Left lung (tissue), 4 donors: ENCODE measurements at regions not wholly inside any gene's neighbourhood (a gene's known extent, or its start where the extent isn't known, plus 50 kb on each side); places are given as distances from the start of the nearest gene placed in this dataset.

ENCODE experiments used
- ATAC-seq: fragments of 200-7000 bp; cut with Tn5 transposase; one replicate; pipeline ENCODE4 v1.9.1; 2020; ENCODE audit warnings: moderate library complexity
- DNase-seq, 4 donors: peaks; one replicate each; pipeline ENCODE4 v3.0.0-alpha.2; 2013 to 2020
- H3K27ac ChIP-seq, 2 donors: fragments of 200-600 bp; sonication (generic) in 1 of 2; one replicate each; pipeline versions ENCODE4 v1.5.0 to v1.8.0; 2020 to 2021
- H3K27me3 ChIP-seq, 2 donors: fragments of 200-600 bp; sonication (generic) in 1 of 2; one replicate each; pipeline versions ENCODE4 v1.5.0 to v1.8.0; 2020 to 2021
- H3K36me3 ChIP-seq, 2 donors: fragments of 200-600 bp; sonication (generic) in 1 of 2; one replicate each; pipeline versions ENCODE4 v1.5.0 to v1.8.0; 2020 to 2021
- H3K4me1 ChIP-seq, 2 donors: fragments of 200-600 bp; one replicate each; pipeline ENCODE4 v1.8.0; 2021
- H3K4me3 ChIP-seq, 2 donors: fragments of 200-600 bp; sonication (generic) in 1 of 2; one replicate each; pipeline versions ENCODE4 v1.5.0 to v1.8.0; 2020 to 2021; ENCODE audit warnings: mild to moderate bottlenecking in 1 of 2
- H3K9me3 ChIP-seq, 2 donors: fragments of 200-600 bp; sonication (generic) in 1 of 2; one replicate each; pipeline versions ENCODE4 v1.5.0 to v1.8.0; 2020 to 2021
- CTCF ChIP-seq, 2 donors: fragments of 200-600 bp; sonication (generic) in 1 of 2; IDR thresholded peaks; one replicate each; pipeline versions ENCODE4 v1.5.0 to v1.8.0; 2021; ENCODE audit warnings: antibody characterized with exemption in 2 of 2
- intact Hi-C, 2 donors: fragments of 100-400 bp; cut with DNase I; formaldehyde crosslinking; loops; one replicate each; pipeline versions ENCODE4 v1.11.2 to v1.14.2; 2022
- donor health status: DM: no; HTN: yes; CAD: no.
- donor health status: DM: no; HTN: no; CAD: no.

GRCh38 chr6:112984899-112985298, 637.8 kb downstream of the RFPL4B start:
- ATAC-seq (no peak), DNase-seq (no peak)
- Histone ChIP-seq H3K27ac (no peak overlapping the region), H3K36me3 (no peaks in the 10 kb centered on the region), H3K27me3 (no peaks in the 10 kb centered on the region), H3K4me1 (no peaks in the 10 kb centered on the region), H3K4me3 (no peak overlapping the region), H3K9me3 (peaks cover 0 to 5% of the 10 kb centered on the region in 2 donors)
- TF ChIP-seq CTCF (IDR thresholded peaks at IDR 0.05) = no peak
- intact Hi-C loops = no loop called here

- no peak for ATAC-seq
- Histone ChIP-seq H3K4me1 (no peaks in the 10 kb centered on the region), H3K9me3 (peaks cover 0 to 5% of the 10 kb centered on the region in 2 donors), H3K27me3 (no peaks in the 10 kb centered on the region), H3K27ac (no peak overlapping the region), H3K36me3 (no peaks in the 10 kb centered on the region), H3K4me3 (no peak overlapping the region)
- TF ChIP-seq CTCF (IDR thresholded peaks at IDR 0.05) = no peak
- no peak for DNase-seq
- intact Hi-C loops = no loop called here
These were observed 639.2 kb downstream of the RFPL4B start for GRCh38 chr6:112986321-112986720.

- ATAC-seq (no peak), DNase-seq (no peak)
- Histone ChIP-seq H3K27me3 (no peaks in the 10 kb centered on the region), H3K36me3 (no peaks in the 10 kb centered on the region), H3K4me3 (no peak overlapping the region), H3K9me3 (peaks cover 0 to 5% of the 10 kb centered on the region in 2 donors), H3K4me1 (no peaks in the 10 kb centered on the region), H3K27ac (no peak overlapping the region)
- intact Hi-C loops = no loop called here
- TF ChIP-seq CTCF (IDR thresholded peaks at IDR 0.05) = no peak
These were observed 641.6 kb downstream of the RFPL4B start for GRCh38 chr6:112988748-112989147.

- Histone ChIP-seq H3K36me3 (no peaks in the 10 kb centered on the region), H3K9me3 (peaks cover 0 to 5% of the 10 kb centered on the region in 2 donors), H3K27me3 (no peaks in the 10 kb centered on the region), H3K4me1 (no peaks in the 10 kb centered on the region), H3K27ac (no peak overlapping the region), H3K4me3 (no peak overlapping the region)
- ATAC-seq (no peak), DNase-seq (no peak)
- no peak for TF ChIP-seq CTCF (IDR thresholded peaks at IDR 0.05)
- intact Hi-C loops = no loop called here
These were observed 643.8 kb downstream of the RFPL4B start for GRCh38 chr6:112990971-112991370.

GRCh38 chr6:112991912-112992311, 644.8 kb downstream of the RFPL4B start:
- no peak overlapping the region for H3K4me3 ChIP-seq
- peaks cover 0 to 5% of the 10 kb centered on the region in 2 donors for H3K9me3 ChIP-seq
- H3K27me3 ChIP-seq = no peaks in the 10 kb centered on the region
- no peak for ATAC-seq
- H3K36me3 ChIP-seq = no peaks in the 10 kb centered on the region
- DNase-seq = no peak
- no peak overlapping the region for H3K27ac ChIP-seq
- H3K4me1 ChIP-seq = no peaks in the 10 kb centered on the region
- intact Hi-C loops = no loop called here
- TF ChIP-seq CTCF (IDR thresholded peaks at IDR 0.05) = no peak
